ENCODE measurements at regions not wholly inside any gene's neighbourhood (a gene's known extent, or its start where the extent isn't known, plus 50 kb on each side); places are given as distances from the start of the nearest gene placed in this dataset.

GRCh38 chr19:28971049-28971448 lies 241.9 kb downstream of the UQCRFS1 start:
- DNase-seq, result no peak

GRCh38 chr19:28968721-28969120 lies 244.2 kb downstream of the UQCRFS1 start:
- DNase-seq, result no peak

GRCh38 chr19:28966737-28967399 lies 246.1 kb downstream of the UQCRFS1 start:
- DNase-seq, result no peak

- DNase-seq, result no peak
These were observed 248.5 kb downstream of the UQCRFS1 start for GRCh38 chr19:28964500-28964899.

GRCh38 chr19:28963486-28964250 lies 249.3 kb downstream of the UQCRFS1 start:
- no peak for DNase-seq

GRCh38 chr19:28961772-28962500 lies 251.0 kb downstream of the UQCRFS1 start:
- no peak for DNase-seq

- DNase-seq, result no peak
These were observed 251.8 kb downstream of the UQCRFS1 start for GRCh38 chr19:28960986-28961705.

GRCh38 chr19:28960586-28960985 lies 252.4 kb downstream of the UQCRFS1 start:
- DNase-seq, result no peak

GRCh38 chr19:28956961-28957360 lies 256.0 kb downstream of the UQCRFS1 start:
- no peak for DNase-seq

- no peak for DNase-seq
These were observed 256.5 kb downstream of the UQCRFS1 start for GRCh38 chr19:28956421-28956820.

- DNase-seq, result no peak
These were observed 263.4 kb downstream of the UQCRFS1 start for GRCh38 chr19:28949535-28949934.

- no peak for DNase-seq
These were observed 263.9 kb downstream of the UQCRFS1 start for GRCh38 chr19:28949027-28949426.

- no peak for DNase-seq
These were observed 264.4 kb downstream of the UQCRFS1 start for GRCh38 chr19:28948566-28948965.

- DNase-seq, result no peak
These were observed 264.9 kb downstream of the UQCRFS1 start for GRCh38 chr19:28948026-28948425.

GRCh38 chr19:28943651-28944050 lies 269.3 kb downstream of the UQCRFS1 start:
- no peak for DNase-seq

GRCh38 chr19:28941833-28942232 lies 271.1 kb downstream of the UQCRFS1 start:
- no peak for DNase-seq

- DNase-seq, result no peak
These were observed 272.0 kb downstream of the UQCRFS1 start for GRCh38 chr19:28940751-28941500.

- no peak for DNase-seq
These were observed 273.7 kb downstream of the UQCRFS1 start for GRCh38 chr19:28939236-28939635.

GRCh38 chr19:28936001-28936400 lies 276.9 kb downstream of the UQCRFS1 start:
- no peak for DNase-seq

GRCh38 chr19:28934631-28935030 lies 278.3 kb downstream of the UQCRFS1 start:
- DNase-seq, result no peak

GRCh38 chr19:28933039-28933438 lies 279.9 kb downstream of the UQCRFS1 start:
- DNase-seq, result no peak

- DNase-seq, result no peak
These were observed 280.5 kb downstream of the UQCRFS1 start for GRCh38 chr19:28932446-28932845.
